ENCODE measurements at regions not wholly inside any gene's neighbourhood (a gene's known extent, or its start where the extent isn't known, plus 50 kb on each side); places are given as distances from the start of the nearest gene placed in this dataset.
"Not testable (repeated sequence)": the region's sequence is repeated elsewhere in the genome, so short reads cannot be mapped to it uniquely, and the experiment has no call there.

DNA sequence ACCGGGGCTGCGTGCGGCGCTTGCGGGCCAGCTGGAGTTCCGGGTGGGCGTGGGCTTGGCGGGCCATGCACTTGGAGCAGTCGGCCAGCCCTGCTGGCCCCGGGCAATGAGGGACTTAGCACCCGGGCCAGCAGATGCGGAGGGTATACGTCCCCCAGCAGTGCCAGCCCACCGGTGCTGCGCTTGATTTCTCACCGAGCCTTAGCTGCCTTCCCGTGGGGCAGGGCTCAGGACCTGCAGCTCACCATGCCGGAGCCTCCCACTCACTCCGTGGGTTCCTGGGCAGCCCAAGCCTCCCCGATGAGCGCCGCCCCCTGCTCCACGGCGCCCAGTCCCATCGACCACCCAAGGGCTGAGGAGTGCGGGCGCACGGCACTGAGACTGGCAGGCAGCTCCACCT, 51.4 kb upstream of the INPP4B start:
- DNase-seq (ENCODE audit: low read depth, low spot score); H3K4me3 ChIP-seq (ENCODE audit: low read depth in 2 of 2, low read length in 2 of 2); intact Hi-C loops (cut with micrococcal nuclease; ENCODE audit: unreplicated experiment); POLR2A ChIA-PET; H3K36me3 ChIP-seq (ENCODE audit: control insufficient read depth, insufficient read depth, low read length); H3K27ac ChIP-seq (ENCODE audit: low read length); in situ Hi-C loops (cut with HindIII; ENCODE audit: low pct_unique_long_range_greater_than_20kb, low sequenced_read_pairs); H3K4me1 ChIP-seq (ENCODE audit: control insufficient read depth, insufficient read depth, low read length); BruUV-seq (replicated peaks); H3K9me3 ChIP-seq (ENCODE audit: control insufficient read depth, insufficient read depth, low read depth, low read length); ATAC-seq; H3K27me3 ChIP-seq (ENCODE audit: control insufficient read depth, insufficient read depth, low read length); CTCF ChIA-PET: not testable (repeated sequence)

DNA sequence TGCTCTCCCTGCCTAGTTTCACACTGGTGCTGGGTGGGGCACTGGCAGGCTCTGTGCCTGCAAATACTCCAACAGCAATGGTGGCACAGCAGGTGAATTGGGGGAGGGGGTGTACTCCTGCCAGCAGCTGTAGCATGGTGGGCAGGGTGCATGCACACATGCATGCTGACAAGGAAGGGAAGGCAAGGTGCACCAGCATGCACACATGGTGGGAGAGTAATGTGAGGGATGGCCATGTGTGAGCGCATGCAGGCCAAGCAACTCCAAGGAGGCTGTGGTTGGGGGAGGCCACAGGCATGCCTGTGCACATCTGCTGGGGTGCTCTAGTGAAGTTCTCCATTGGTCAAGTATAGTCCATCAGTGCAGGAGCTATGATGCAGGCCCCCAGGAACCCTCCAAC, 54.5 kb upstream of the INPP4B start:
- ChIA-PET POLR2A (no interaction called here), CTCF (no interaction called here)
- no TSS peak for BruUV-seq (replicated peaks)
- Histone ChIP-seq H3K27me3 (ENCODE audit: control insufficient read depth, insufficient read depth, low read length) (no peaks in the 10 kb centered on the region), H3K4me1 (ENCODE audit: control insufficient read depth, insufficient read depth, low read length) (no peaks in the 10 kb centered on the region), H3K27ac (ENCODE audit: low read length) (no peak overlapping the region), H3K9me3 (ENCODE audit: control insufficient read depth, insufficient read depth, low read depth, low read length) (no peaks in the 10 kb centered on the region; the same call in 1 of the 2 replicates), H3K36me3 (ENCODE audit: control insufficient read depth, insufficient read depth, low read length) (no peaks in the 10 kb centered on the region), H3K4me3 (ENCODE audit: low read depth in 2 of 2, low read length in 2 of 2) (no peak overlapping the region)
- no peak for DNase-seq (ENCODE audit: low read depth, low spot score)
- no peak for TF ChIP-seq TCF7L2 (IDR thresholded peaks at IDR 0.05; ENCODE audit: low read depth, low read length)
- TF ChIP-seq SIN3A (IDR thresholded peaks at IDR 0.05; ENCODE audit: borderline replicate concordance, insufficient read depth, low read depth, low read length) = no peak
- TF ChIP-seq, protein P1, sequence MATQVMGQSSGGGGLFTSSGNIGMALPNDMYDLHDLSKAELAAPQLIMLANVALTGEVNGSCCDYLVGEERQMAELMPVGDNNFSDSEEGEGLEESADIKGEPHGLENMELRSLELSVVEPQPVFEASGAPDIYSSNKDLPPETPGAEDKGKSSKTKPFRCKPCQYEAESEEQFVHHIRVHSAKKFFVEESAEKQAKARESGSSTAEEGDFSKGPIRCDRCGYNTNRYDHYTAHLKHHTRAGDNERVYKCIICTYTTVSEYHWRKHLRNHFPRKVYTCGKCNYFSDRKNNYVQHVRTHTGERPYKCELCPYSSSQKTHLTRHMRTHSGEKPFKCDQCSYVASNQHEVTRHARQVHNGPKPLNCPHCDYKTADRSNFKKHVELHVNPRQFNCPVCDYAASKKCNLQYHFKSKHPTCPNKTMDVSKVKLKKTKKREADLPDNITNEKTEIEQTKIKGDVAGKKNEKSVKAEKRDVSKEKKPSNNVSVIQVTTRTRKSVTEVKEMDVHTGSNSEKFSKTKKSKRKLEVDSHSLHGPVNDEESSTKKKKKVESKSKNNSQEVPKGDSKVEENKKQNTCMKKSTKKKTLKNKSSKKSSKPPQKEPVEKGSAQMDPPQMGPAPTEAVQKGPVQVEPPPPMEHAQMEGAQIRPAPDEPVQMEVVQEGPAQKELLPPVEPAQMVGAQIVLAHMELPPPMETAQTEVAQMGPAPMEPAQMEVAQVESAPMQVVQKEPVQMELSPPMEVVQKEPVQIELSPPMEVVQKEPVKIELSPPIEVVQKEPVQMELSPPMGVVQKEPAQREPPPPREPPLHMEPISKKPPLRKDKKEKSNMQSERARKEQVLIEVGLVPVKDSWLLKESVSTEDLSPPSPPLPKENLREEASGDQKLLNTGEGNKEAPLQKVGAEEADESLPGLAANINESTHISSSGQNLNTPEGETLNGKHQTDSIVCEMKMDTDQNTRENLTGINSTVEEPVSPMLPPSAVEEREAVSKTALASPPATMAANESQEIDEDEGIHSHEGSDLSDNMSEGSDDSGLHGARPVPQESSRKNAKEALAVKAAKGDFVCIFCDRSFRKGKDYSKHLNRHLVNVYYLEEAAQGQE (IDR thresholded peaks at IDR 0.05; ENCODE audit: insufficient read depth in 1 of 2, low read depth in 2 of 2, low read length in 1 of 2) = no peak
- TF ChIP-seq, protein P2, sequence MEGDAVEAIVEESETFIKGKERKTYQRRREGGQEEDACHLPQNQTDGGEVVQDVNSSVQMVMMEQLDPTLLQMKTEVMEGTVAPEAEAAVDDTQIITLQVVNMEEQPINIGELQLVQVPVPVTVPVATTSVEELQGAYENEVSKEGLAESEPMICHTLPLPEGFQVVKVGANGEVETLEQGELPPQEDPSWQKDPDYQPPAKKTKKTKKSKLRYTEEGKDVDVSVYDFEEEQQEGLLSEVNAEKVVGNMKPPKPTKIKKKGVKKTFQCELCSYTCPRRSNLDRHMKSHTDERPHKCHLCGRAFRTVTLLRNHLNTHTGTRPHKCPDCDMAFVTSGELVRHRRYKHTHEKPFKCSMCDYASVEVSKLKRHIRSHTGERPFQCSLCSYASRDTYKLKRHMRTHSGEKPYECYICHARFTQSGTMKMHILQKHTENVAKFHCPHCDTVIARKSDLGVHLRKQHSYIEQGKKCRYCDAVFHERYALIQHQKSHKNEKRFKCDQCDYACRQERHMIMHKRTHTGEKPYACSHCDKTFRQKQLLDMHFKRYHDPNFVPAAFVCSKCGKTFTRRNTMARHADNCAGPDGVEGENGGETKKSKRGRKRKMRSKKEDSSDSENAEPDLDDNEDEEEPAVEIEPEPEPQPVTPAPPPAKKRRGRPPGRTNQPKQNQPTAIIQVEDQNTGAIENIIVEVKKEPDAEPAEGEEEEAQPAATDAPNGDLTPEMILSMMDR (IDR thresholded peaks at IDR 0.05) = no peak
- TF ChIP-seq POLR2AphosphoS5 (IDR thresholded peaks at IDR 0.05; ENCODE audit: low read depth, low read length) = no peak
- no peak for ATAC-seq
- intact Hi-C loops (cut with micrococcal nuclease; ENCODE audit: unreplicated experiment) = no loop called here
- in situ Hi-C loops (cut with HindIII; ENCODE audit: low pct_unique_long_range_greater_than_20kb, low sequenced_read_pairs) = no loop called here

DNA sequence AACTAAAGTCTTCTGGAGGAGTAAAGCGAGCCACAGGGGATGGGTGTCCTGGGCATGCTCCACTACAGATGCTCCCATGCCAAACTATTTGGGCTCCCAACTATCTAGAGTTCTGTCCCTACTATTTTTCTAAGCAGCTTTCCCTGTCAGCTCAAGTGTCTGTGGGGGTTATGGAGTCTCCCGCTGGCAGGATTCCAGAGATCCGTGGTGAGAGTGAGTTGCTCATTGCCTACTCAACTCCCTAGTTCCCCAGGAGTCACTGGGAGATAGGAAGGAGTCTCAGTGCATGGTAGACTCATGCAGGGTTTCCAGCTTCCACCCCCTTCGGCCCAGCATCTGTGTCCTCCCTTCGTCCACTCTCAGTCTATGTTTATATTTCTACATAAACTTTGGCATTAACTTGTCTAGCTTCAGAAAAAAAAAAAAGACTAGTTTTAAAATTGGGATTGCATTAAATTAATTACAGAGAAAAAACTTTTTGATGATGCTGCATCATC, 55.1 kb upstream of the INPP4B start:
- in situ Hi-C loops (cut with HindIII; ENCODE audit: low pct_unique_long_range_greater_than_20kb, low sequenced_read_pairs) (no loop called here), intact Hi-C loops (cut with micrococcal nuclease; ENCODE audit: unreplicated experiment) (no loop called here)
- no peaks in the 10 kb centered on the region for H3K4me1 ChIP-seq (ENCODE audit: control insufficient read depth, insufficient read depth, low read length)
- H3K27ac ChIP-seq (ENCODE audit: low read length) = no peak overlapping the region
- no peaks in the 10 kb centered on the region for H3K27me3 ChIP-seq (ENCODE audit: control insufficient read depth, insufficient read depth, low read length)
- TF ChIP-seq, protein P2 (IDR thresholded peaks at IDR 0.05) = no peak
- TF ChIP-seq, protein P1 (IDR thresholded peaks at IDR 0.05; ENCODE audit: insufficient read depth in 1 of 2, low read depth in 2 of 2, low read length in 1 of 2) = no peak
- TF ChIP-seq POLR2AphosphoS5 (IDR thresholded peaks at IDR 0.05; ENCODE audit: low read depth, low read length) = no peak
- TF ChIP-seq SIN3A (IDR thresholded peaks at IDR 0.05; ENCODE audit: borderline replicate concordance, insufficient read depth, low read depth, low read length) = no peak
- no peak for TF ChIP-seq TCF7L2 (IDR thresholded peaks at IDR 0.05; ENCODE audit: low read depth, low read length)
- no peaks in the 10 kb centered on the region for H3K36me3 ChIP-seq (ENCODE audit: control insufficient read depth, insufficient read depth, low read length)
- no peak for ATAC-seq
- ChIA-PET CTCF (no interaction called here), POLR2A (no interaction called here)
- no TSS peak for BruUV-seq (replicated peaks)
- H3K4me3 ChIP-seq (ENCODE audit: low read depth in 2 of 2, low read length in 2 of 2) = no peak overlapping the region
- H3K9me3 ChIP-seq (ENCODE audit: control insufficient read depth, insufficient read depth, low read depth, low read length) = no peaks in the 10 kb centered on the region; the same call in 1 of the 2 replicates
- DNase-seq (ENCODE audit: low read depth, low spot score) = no peak

DNA sequence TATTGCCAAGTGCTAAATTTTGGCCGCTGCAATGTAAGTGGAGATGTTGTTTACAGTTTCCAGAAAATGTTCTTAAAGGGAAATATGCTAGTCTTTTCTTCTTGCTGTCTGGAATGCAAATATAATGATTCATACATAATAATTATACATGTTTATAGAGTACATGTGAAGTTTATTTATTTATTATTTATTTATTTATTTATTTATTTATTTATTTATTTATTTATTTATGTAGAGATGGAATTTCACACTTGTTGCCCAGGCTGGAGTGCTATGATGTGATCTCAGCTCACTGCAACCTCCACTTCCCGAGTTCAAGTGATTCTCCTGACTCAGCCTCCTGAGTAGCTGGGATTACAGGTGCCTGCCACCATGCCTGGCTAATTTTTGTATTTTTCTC, 57.5 kb upstream of the INPP4B start:
- BruUV-seq (replicated peaks); ATAC-seq; POLR2A ChIA-PET; H3K27ac ChIP-seq (ENCODE audit: low read length); H3K9me3 ChIP-seq (ENCODE audit: control insufficient read depth, insufficient read depth, low read depth, low read length); intact Hi-C loops (cut with micrococcal nuclease; ENCODE audit: unreplicated experiment); H3K4me3 ChIP-seq (ENCODE audit: low read depth in 2 of 2, low read length in 2 of 2); DNase-seq (ENCODE audit: low read depth, low spot score); in situ Hi-C loops (cut with HindIII; ENCODE audit: low pct_unique_long_range_greater_than_20kb, low sequenced_read_pairs); H3K4me1 ChIP-seq (ENCODE audit: control insufficient read depth, insufficient read depth, low read length); CTCF ChIA-PET; H3K36me3 ChIP-seq (ENCODE audit: control insufficient read depth, insufficient read depth, low read length); H3K27me3 ChIP-seq (ENCODE audit: control insufficient read depth, insufficient read depth, low read length): not testable (repeated sequence)
